ENCODE measurements at regions not wholly inside any gene's neighbourhood (a gene's known extent, or its start where the extent isn't known, plus 50 kb on each side); places are given as distances from the start of the nearest gene placed in this dataset.
A peak's percentile ranks its signal among the peaks of the same experiment; 100 is the strongest.

DNA sequence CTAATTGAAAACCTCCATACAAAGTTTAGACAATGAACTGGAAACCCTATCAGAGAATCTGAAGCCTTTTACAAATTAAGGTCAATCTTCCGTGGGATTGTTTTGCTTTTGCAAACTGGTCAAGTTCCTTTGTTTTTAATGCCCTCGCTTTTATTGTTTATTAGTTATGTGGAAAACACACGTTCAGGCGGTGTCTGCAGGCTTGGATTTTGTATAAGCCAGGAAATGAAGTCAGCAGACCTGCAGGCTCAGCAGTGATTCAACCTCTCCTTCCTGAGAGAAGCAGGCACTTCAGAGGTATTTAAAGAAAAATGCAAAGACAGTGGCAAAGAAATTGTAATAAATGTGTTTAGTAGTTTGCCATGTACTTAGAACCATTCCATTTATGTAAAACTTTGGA is 103.4 kb upstream of the PDE10A start:
- DNase-seq (peak; percentile 59), ATAC-seq (ENCODE audit: low read depth) (peak; percentile 85)
- Histone ChIP-seq H2AFZ (replicated peaks; ENCODE audit: low read length, poor library complexity) (no peak overlapping the region), H3K36me3 (ENCODE audit: control insufficient read depth, insufficient read depth, low read length) (no peaks in the 10 kb centered on the region), H3K9ac (ENCODE audit: low read depth, low read length) (no peak overlapping the region), H2BK20ac (ENCODE audit: low read depth, low read length) (no peak overlapping the region), H3K14ac (replicated peaks; ENCODE audit: low read depth, low read length) (no peak overlapping the region), H3K79me1 (ENCODE audit: low read depth in 1 of 2, low read length in 2 of 2) (no peaks in the 10 kb centered on the region), H2BK15ac (ENCODE audit: low read depth, low read length) (no peak overlapping the region), H2AK5ac (ENCODE audit: low read depth, low read length) (no peak overlapping the region), H4K8ac (ENCODE audit: low read depth in 2 of 2, low read length in 2 of 2) (no peak overlapping the region), H3K4ac (ENCODE audit: low read depth, low read length) (no peak overlapping the region), H2AK9ac (replicated peaks; ENCODE audit: low read depth, low read length, poor library complexity) (no peak overlapping the region), H3K56ac (ENCODE audit: extremely low read depth, insufficient read depth, low read length) (no peak overlapping the region), H4K91ac (ENCODE audit: insufficient read depth, low read depth, low read length) (no peak overlapping the region), H3K27me3 (ENCODE audit: control insufficient read depth, insufficient read depth, low read length) (no peaks in the 10 kb centered on the region), H3K27ac (ENCODE audit: insufficient read depth, low read length) (no peak overlapping the region), H3K18ac (ENCODE audit: low read depth, low read length) (no peak overlapping the region), H3K23ac (ENCODE audit: low read depth, low read length) (no peak overlapping the region), H3K4me2 (ENCODE audit: low read depth, low read length) (peak overlapping the region; percentile 36; the same call in 1 of the 2 replicates), H4K20me1 (ENCODE audit: insufficient read depth, low read length) (no peaks in the 10 kb centered on the region; the same call in 1 of the 2 replicates), H4K5ac (ENCODE audit: low read depth, low read length) (no peak overlapping the region), H3K9me3 (ENCODE audit: control insufficient read depth, insufficient read depth, low read length) (peaks cover 3% of the 10 kb centered on the region; the same call in 1 of the 2 replicates), H3K9me1 (ENCODE audit: insufficient read depth, low read length) (no peaks in the 10 kb centered on the region), H2BK120ac (ENCODE audit: low read depth, low read length) (no peak overlapping the region), H2BK5ac (ENCODE audit: low read depth, low read length, poor library complexity, severe bottlenecking) (no peak overlapping the region), H3K4me3 (ENCODE audit: insufficient read depth, low read depth, low read length) (no peak overlapping the region), H3K4me1 (ENCODE audit: control insufficient read depth, insufficient read depth, low read length) (no peaks in the 10 kb centered on the region)
- in situ Hi-C loops (cut with MboI; ENCODE audit: low sequenced_read_pairs) (no loop called here), dilution Hi-C loops (cut with HindIII; ENCODE audit: low sequenced_read_pairs, unreplicated experiment) (no loop called here), intact Hi-C loops (cut with micrococcal nuclease) (no loop called here)
- WGBS, 2 experiments (ENCODE audit: extremely low coverage in 2 of 2, insufficient read length in 1 of 2) = no CpG with 5 or more reads among the region's 4 CpGs
- ChIA-PET POLR2A (ENCODE audit: unreplicated experiment) (no interaction called here), CTCF (no interaction called here)
- TF ChIP-seq CHD1 (IDR thresholded peaks at IDR 0.05; ENCODE audit: low read depth, low read length) = no peak
- BruUV-seq (replicated peaks) = no TSS peak
